ENCODE measurements at regions not wholly inside any gene's neighbourhood (a gene's known extent, or its start where the extent isn't known, plus 50 kb on each side); places are given as distances from the start of the nearest gene placed in this dataset.

- TF ChIP-seq FOXA2 (IDR thresholded peaks at IDR 0.05) (no peak), YY1 (IDR thresholded peaks at IDR 0.05) (no peak), RAD21 (IDR thresholded peaks at IDR 0.05) (no peak)
- TF ChIP-seq, protein P1, sequence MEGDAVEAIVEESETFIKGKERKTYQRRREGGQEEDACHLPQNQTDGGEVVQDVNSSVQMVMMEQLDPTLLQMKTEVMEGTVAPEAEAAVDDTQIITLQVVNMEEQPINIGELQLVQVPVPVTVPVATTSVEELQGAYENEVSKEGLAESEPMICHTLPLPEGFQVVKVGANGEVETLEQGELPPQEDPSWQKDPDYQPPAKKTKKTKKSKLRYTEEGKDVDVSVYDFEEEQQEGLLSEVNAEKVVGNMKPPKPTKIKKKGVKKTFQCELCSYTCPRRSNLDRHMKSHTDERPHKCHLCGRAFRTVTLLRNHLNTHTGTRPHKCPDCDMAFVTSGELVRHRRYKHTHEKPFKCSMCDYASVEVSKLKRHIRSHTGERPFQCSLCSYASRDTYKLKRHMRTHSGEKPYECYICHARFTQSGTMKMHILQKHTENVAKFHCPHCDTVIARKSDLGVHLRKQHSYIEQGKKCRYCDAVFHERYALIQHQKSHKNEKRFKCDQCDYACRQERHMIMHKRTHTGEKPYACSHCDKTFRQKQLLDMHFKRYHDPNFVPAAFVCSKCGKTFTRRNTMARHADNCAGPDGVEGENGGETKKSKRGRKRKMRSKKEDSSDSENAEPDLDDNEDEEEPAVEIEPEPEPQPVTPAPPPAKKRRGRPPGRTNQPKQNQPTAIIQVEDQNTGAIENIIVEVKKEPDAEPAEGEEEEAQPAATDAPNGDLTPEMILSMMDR (IDR thresholded peaks at IDR 0.05; ENCODE audit: low read depth, low read length, missing input control), result no peak
- TF ChIP-seq, protein P2, sequence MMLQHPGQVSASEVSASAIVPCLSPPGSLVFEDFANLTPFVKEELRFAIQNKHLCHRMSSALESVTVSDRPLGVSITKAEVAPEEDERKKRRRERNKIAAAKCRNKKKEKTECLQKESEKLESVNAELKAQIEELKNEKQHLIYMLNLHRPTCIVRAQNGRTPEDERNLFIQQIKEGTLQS (IDR thresholded peaks at IDR 0.05), result no peak
These were observed 1604.7 kb downstream of the PLA2G4A start for GRCh38 chr1:188433425-188433824.

Measured in liver (tissue), 3 donors.